ENCODE measurements at regions not wholly inside any gene's neighbourhood (a gene's known extent, or its start where the extent isn't known, plus 50 kb on each side); places are given as distances from the start of the nearest gene placed in this dataset.

DNA sequence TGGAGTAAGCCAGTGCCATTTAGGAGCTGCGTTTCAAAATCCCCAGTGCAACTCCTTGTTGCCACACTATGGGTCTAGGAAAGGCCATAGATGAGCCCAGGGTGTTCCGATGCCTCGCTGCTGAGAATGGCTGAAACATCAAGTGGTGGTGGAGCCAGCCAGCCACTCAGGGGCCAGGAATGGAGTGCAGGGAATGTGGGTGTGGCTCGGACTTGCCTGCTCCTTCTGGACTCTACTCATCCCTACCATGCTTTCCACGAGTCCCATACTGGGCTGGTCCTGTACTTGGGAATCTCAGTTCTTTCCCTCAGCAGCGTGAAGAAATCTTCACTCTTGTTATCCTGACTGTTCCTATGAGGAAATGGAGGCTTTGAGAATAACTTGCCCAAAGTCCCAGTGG is 143.5 kb downstream of the INSIG2 start:
- no peak overlapping the region for H3K4ac ChIP-seq (ENCODE audit: low read depth, low read length)
- no peak overlapping the region for H4K8ac ChIP-seq (ENCODE audit: low read depth, low read length)
- H3K27me3 ChIP-seq (ENCODE audit: insufficient read depth, low read length, poor library complexity) = no peaks in the 10 kb centered on the region
- no peak overlapping the region for H3K56ac ChIP-seq (ENCODE audit: low read length)
- no peak overlapping the region for H3K4me2 ChIP-seq (ENCODE audit: low read length)
- no peak overlapping the region for H3K23ac ChIP-seq (ENCODE audit: low read length)
- H3K79me1 ChIP-seq (ENCODE audit: low read length) = no peaks in the 10 kb centered on the region
- WGBS (ENCODE audit: extremely low coverage, insufficient coverage, low lambda C conversion rate) = no CpG with 5 or more reads among the region's 6 CpGs
- no peaks in the 10 kb centered on the region for H3K36me3 ChIP-seq (ENCODE audit: control insufficient read depth, insufficient read depth, low read length)
- no peak overlapping the region for H3K9ac ChIP-seq (ENCODE audit: low read length)
- no peak for DNase-seq
- H3K79me2 ChIP-seq (ENCODE audit: control insufficient read depth, insufficient read depth, low read length) = no peaks in the 10 kb centered on the region
- H3K18ac ChIP-seq (ENCODE audit: low read length) = no peak overlapping the region
- H2BK15ac ChIP-seq (replicated peaks; ENCODE audit: low read depth) = no peak overlapping the region
- no peak overlapping the region for H2AK5ac ChIP-seq (ENCODE audit: low read length)
- no peak overlapping the region for H3K27ac ChIP-seq (ENCODE audit: low read depth, low read length)
- H4K5ac ChIP-seq (ENCODE audit: low read length) = no peak overlapping the region
- H2BK120ac ChIP-seq (ENCODE audit: low read depth, low read length) = no peak overlapping the region
- no peak overlapping the region for H2BK5ac ChIP-seq (ENCODE audit: low read length)
- H3K4me1 ChIP-seq (ENCODE audit: control insufficient read depth, low read depth, low read length) = no peaks in the 10 kb centered on the region
- no peak overlapping the region for H3K4me3 ChIP-seq (ENCODE audit: low read length)

DNA sequence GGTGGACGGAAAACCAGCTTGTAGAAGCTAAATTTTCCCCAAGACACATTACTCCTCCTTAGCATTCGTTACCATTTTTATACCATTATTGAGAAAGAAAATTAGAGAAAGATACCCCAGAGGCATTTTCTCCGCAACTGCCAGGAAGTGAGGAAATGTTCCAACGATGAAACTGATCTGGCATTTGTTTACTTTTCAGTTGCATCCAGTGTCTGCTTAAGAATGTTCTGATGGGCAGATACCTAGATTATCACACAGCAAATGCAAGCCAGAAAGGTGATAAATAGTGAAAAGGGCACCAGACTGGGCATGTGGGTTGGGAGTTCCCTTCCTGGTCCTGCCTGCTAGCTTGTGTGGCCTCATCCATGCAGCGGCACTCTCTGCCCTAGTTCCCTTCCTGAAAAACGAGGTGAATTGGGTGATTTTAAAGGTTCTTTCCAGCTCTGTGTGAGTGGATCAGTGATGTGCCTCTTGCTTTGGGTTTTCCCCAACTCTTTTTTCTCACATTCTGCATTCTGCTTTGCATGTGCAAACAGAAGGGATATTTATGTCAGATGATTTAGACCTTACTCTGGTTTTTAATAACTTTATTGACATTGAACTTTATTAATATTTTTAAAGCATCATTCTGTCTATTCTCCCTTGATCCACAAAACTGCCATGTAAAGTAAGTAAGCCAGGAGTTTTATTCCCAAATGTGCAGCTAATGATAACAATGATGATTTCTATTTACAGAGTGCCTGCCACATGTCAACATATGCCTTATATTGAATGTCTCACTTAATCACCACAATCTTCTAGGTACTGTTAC is 139.6 kb downstream of the INSIG2 start:
- H4K8ac ChIP-seq (ENCODE audit: low read depth, low read length) = no peak overlapping the region
- H3K36me3 ChIP-seq (ENCODE audit: control insufficient read depth, insufficient read depth, low read length) = no peaks in the 10 kb centered on the region
- no peak overlapping the region for H3K56ac ChIP-seq (ENCODE audit: low read length)
- H3K27ac ChIP-seq (ENCODE audit: low read depth, low read length) = no peak overlapping the region
- no peak overlapping the region for H3K4me2 ChIP-seq (ENCODE audit: low read length)
- no peak overlapping the region for H3K4ac ChIP-seq (ENCODE audit: low read depth, low read length)
- H3K79me1 ChIP-seq (ENCODE audit: low read length) = no peaks in the 10 kb centered on the region
- no peak overlapping the region for H3K9ac ChIP-seq (ENCODE audit: low read length)
- no peak for DNase-seq
- H3K79me2 ChIP-seq (ENCODE audit: control insufficient read depth, insufficient read depth, low read length) = no peaks in the 10 kb centered on the region
- H3K4me3 ChIP-seq (ENCODE audit: low read length) = no peak overlapping the region
- no peak overlapping the region for H3K23ac ChIP-seq (ENCODE audit: low read length)
- no peak overlapping the region for H2BK120ac ChIP-seq (ENCODE audit: low read depth, low read length)
- H2BK15ac ChIP-seq (replicated peaks; ENCODE audit: low read depth) = no peak overlapping the region
- peaks cover 3% of the 10 kb centered on the region for H3K4me1 ChIP-seq (ENCODE audit: control insufficient read depth, low read depth, low read length)
- H2BK5ac ChIP-seq (ENCODE audit: low read length) = no peak overlapping the region
- H4K5ac ChIP-seq (ENCODE audit: low read length) = no peak overlapping the region
- no peak overlapping the region for H3K18ac ChIP-seq (ENCODE audit: low read length)
- H2AK5ac ChIP-seq (ENCODE audit: low read length) = no peak overlapping the region
- no CpG with 5 or more reads among the region's 6 CpGs for WGBS (ENCODE audit: extremely low coverage, insufficient coverage, low lambda C conversion rate)
- no peaks in the 10 kb centered on the region for H3K27me3 ChIP-seq (ENCODE audit: insufficient read depth, low read length, poor library complexity)

DNA sequence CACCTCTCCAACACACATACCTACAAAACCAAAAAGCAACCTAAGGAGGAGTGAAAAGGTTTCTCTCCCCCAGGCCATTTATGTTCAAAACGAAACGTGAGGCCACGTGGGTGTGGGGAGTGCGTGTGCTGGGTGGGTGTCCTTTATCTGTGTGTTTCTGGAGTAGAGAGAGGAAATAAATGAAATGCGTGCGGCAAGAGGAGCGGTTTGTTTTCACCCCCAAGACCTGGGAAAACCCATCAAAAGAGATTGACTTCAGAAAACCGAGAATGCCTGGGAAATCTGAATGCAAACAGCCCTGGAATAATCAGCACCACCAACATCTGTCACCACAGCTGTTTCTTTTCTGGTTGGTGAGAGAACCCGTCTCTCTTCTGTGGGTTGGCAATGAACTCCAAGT is 137.4 kb downstream of the INSIG2 start:
- H3K36me3 ChIP-seq (ENCODE audit: control insufficient read depth, insufficient read depth, low read length) = no peaks in the 10 kb centered on the region
- no peaks in the 10 kb centered on the region for H3K27me3 ChIP-seq (ENCODE audit: insufficient read depth, low read length, poor library complexity)
- H3K79me1 ChIP-seq (ENCODE audit: low read length) = no peaks in the 10 kb centered on the region
- no peak overlapping the region for H4K8ac ChIP-seq (ENCODE audit: low read depth, low read length)
- H3K4ac ChIP-seq (ENCODE audit: low read depth, low read length) = no peak overlapping the region
- no CpG with 5 or more reads among the region's 9 CpGs for WGBS (ENCODE audit: extremely low coverage, insufficient coverage, low lambda C conversion rate)
- peak overlapping the region; percentile 20 for H3K9ac ChIP-seq (ENCODE audit: low read length)
- no peak overlapping the region for H3K4me3 ChIP-seq (ENCODE audit: low read length)
- no peak overlapping the region for H3K23ac ChIP-seq (ENCODE audit: low read length)
- H2BK5ac ChIP-seq (ENCODE audit: low read length) = no peak overlapping the region
- H3K79me2 ChIP-seq (ENCODE audit: control insufficient read depth, insufficient read depth, low read length) = no peaks in the 10 kb centered on the region
- H3K27ac ChIP-seq (ENCODE audit: low read depth, low read length) = no peak overlapping the region
- no peak overlapping the region for H3K4me2 ChIP-seq (ENCODE audit: low read length)
- peaks cover 3% of the 10 kb centered on the region for H3K4me1 ChIP-seq (ENCODE audit: control insufficient read depth, low read depth, low read length)
- peak overlapping the region; percentile 68 for H2BK120ac ChIP-seq (ENCODE audit: low read depth, low read length)
- H3K56ac ChIP-seq (ENCODE audit: low read length) = peak overlapping the region; percentile 22
- peak overlapping the region; percentile 11 for H3K18ac ChIP-seq (ENCODE audit: low read length)
- no peak for DNase-seq
- no peak overlapping the region for H4K5ac ChIP-seq (ENCODE audit: low read length)
- H2BK15ac ChIP-seq (replicated peaks; ENCODE audit: low read depth) = no peak overlapping the region
- no peak overlapping the region for H2AK5ac ChIP-seq (ENCODE audit: low read length)

- Histone ChIP-seq H2BK15ac (replicated peaks; ENCODE audit: low read depth) (no peak overlapping the region), H3K4me2 (ENCODE audit: low read length) (peak overlapping the region; percentile 47), H3K79me2 (ENCODE audit: control insufficient read depth, insufficient read depth, low read length) (no peaks in the 10 kb centered on the region), H4K5ac (ENCODE audit: low read length) (no peak overlapping the region), H3K4ac (ENCODE audit: low read depth, low read length) (peak overlapping the region; percentile 5), H3K18ac (ENCODE audit: low read length) (peak overlapping the region; percentile 64), H4K8ac (ENCODE audit: low read depth, low read length) (no peak overlapping the region), H3K27me3 (ENCODE audit: insufficient read depth, low read length, poor library complexity) (no peaks in the 10 kb centered on the region), H3K9ac (ENCODE audit: low read length) (peak overlapping the region; percentile 69), H3K4me3 (ENCODE audit: low read length) (no peak overlapping the region), H3K56ac (ENCODE audit: low read length) (peak overlapping the region; percentile 90), H3K79me1 (ENCODE audit: low read length) (no peaks in the 10 kb centered on the region), H3K36me3 (ENCODE audit: control insufficient read depth, insufficient read depth, low read length) (no peaks in the 10 kb centered on the region), H3K23ac (ENCODE audit: low read length) (no peak overlapping the region), H3K27ac (ENCODE audit: low read depth, low read length) (no peak overlapping the region), H3K4me1 (ENCODE audit: control insufficient read depth, low read depth, low read length) (peaks cover 3% of the 10 kb centered on the region), H2BK5ac (ENCODE audit: low read length) (no peak overlapping the region), H2BK120ac (ENCODE audit: low read depth, low read length) (no peak overlapping the region), H2AK5ac (ENCODE audit: low read length) (no peak overlapping the region)
- peak; percentile 93 for DNase-seq
- WGBS (ENCODE audit: extremely low coverage, insufficient coverage, low lambda C conversion rate) = no CpG with 5 or more reads among the region's 15 CpGs
Measured at GRCh38 chr2:118224895-118225311, 136.6 kb downstream of the INSIG2 start.

DNA sequence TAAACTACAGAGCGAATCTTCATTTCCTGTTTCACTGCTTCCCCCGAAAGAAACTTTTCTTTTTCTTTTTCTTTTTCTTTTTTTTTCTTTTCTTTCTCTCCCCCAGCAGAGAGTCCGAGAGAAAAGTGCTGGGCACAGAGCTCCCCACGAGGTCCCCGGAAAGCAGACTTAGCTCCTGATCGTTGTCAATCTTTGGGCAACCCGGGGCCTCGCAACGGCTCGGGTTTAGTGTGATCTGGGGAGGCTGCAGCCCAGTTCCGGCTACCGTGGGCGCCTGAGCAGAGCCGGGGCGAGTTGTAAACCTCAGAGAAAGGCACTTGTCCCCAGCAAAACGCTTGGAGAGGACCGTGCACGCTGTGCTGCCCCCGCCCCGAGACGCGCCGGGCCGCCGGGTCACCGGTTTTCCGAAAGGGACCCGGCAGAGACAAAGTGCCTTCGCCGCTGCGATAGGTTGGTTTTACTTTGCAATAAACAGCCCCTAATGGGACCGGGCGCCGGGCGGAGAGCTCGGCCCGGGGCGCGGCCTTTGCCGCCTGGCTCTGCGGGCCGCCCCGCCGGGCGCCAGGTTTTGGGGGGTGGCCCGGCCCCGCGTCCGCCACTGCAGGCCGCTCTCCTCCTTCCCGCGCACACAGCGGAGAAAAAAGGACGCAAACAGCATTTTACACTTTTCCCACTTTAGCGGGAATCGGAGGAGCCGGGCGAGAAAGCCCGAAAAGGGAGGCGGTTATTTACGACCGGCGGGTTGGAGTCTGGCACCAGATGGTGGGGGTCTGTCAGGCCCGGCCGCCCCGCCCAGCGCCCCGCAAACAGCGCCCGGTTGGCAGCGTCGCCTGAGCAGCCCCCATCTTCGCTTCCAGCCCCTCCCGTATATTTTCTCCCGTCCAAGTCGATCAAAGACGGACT is 136.0 kb downstream of the INSIG2 start:
- Histone ChIP-seq H3K4ac (ENCODE audit: low read depth, low read length) (peak overlapping the region; percentile 76), H2AK5ac (ENCODE audit: low read length) (no peak overlapping the region), H3K23ac (ENCODE audit: low read length) (no peak overlapping the region), H2BK5ac (ENCODE audit: low read length) (no peak overlapping the region), H3K18ac (ENCODE audit: low read length) (peak overlapping the region; percentile 64), H3K4me3 (ENCODE audit: low read length) (peak overlapping the region; percentile 31), H3K4me1 (ENCODE audit: control insufficient read depth, low read depth, low read length) (peaks cover 3% of the 10 kb centered on the region), H2BK120ac (ENCODE audit: low read depth, low read length) (peak overlapping the region; percentile 2), H3K79me1 (ENCODE audit: low read length) (no peaks in the 10 kb centered on the region), H3K9ac (ENCODE audit: low read length) (peak overlapping the region; percentile 69), H3K56ac (ENCODE audit: low read length) (peak overlapping the region; percentile 90), H3K27ac (ENCODE audit: low read depth, low read length) (no peak overlapping the region), H3K79me2 (ENCODE audit: control insufficient read depth, insufficient read depth, low read length) (no peaks in the 10 kb centered on the region), H2BK15ac (replicated peaks; ENCODE audit: low read depth) (peak overlapping the region; percentile 25), H4K5ac (ENCODE audit: low read length) (no peak overlapping the region), H3K4me2 (ENCODE audit: low read length) (peak overlapping the region; percentile 47), H3K36me3 (ENCODE audit: control insufficient read depth, insufficient read depth, low read length) (no peaks in the 10 kb centered on the region), H4K8ac (ENCODE audit: low read depth, low read length) (no peak overlapping the region), H3K27me3 (ENCODE audit: insufficient read depth, low read length, poor library complexity) (no peaks in the 10 kb centered on the region)
- no CpG with 5 or more reads among the region's 77 CpGs for WGBS (ENCODE audit: extremely low coverage, insufficient coverage, low lambda C conversion rate)
- DNase-seq = peak; percentile 62
